ENCODE measurements at regions not wholly inside any gene's neighbourhood (a gene's known extent, or its start where the extent isn't known, plus 50 kb on each side); places are given as distances from the start of the nearest gene placed in this dataset.

GRCh38 chr1:216902669-216903381 lies 179.6 kb upstream of the ESRRG start (continued):
- TF ChIP-seq RREB1 (CRISPR knock-in tag; IDR thresholded peaks at IDR 0.05) (no peak), FOXK2 (conservative IDR thresholded peaks at IDR 0.05 in 1 of 2, IDR thresholded peaks at IDR 0.05 in 1 of 2; ENCODE audit: low read depth in 2 of 2) (no peak), PML (IDR thresholded peaks at IDR 0.05; ENCODE audit: low read length) (no peak), ELF2 (CRISPR knock-in tag; IDR thresholded peaks at IDR 0.05) (no peak)

GRCh38 chr1:216900116-216900620 lies 176.9 kb upstream of the ESRRG start:
- no peaks in the 10 kb centered on the region for H3K9me1 ChIP-seq (ENCODE audit: control insufficient read depth, insufficient read depth, low read length)
- FAIRE-seq: no peak
- H3K4me3 ChIP-seq: no peak overlapping the region
- no peak overlapping the region for H3K9ac ChIP-seq (ENCODE audit: insufficient read depth in 1 of 2, low read depth in 2 of 2, low read length in 2 of 2)
- H3K27ac ChIP-seq (ENCODE audit: extremely low read depth, low read depth, low read length): no peak overlapping the region
- intact Hi-C loops (cut with micrococcal nuclease) (no loop called here), in situ Hi-C loops (cut with MboI) (no loop called here)
- ATAC-seq: no peak
- H3K4me1 ChIP-seq (replicated peaks in 1 of 2; ENCODE audit: control insufficient read depth in 2 of 2, insufficient read depth in 2 of 2, low read length in 2 of 2): no peaks in the 10 kb centered on the region
- H3K4me2 ChIP-seq (ENCODE audit: insufficient read depth, low read length): no peak overlapping the region
- no peak for DNase-seq (ENCODE audit: extremely low read depth in 1 of 4, low spot score in 3 of 4)
- 3% methylated on average over 2 of the region's 2 CpGs for WGBS (ENCODE audit: insufficient coverage, low coverage, missing lambda C conversion rate)
- no peaks in the 10 kb centered on the region for H3K27me3 ChIP-seq (ENCODE audit: control insufficient read depth in 2 of 2, insufficient read depth in 2 of 2, low read length in 2 of 2)
- no peaks in the 10 kb centered on the region for H3K79me2 ChIP-seq (ENCODE audit: control insufficient read depth, insufficient read depth, low read length)
- no peaks in the 10 kb centered on the region for H3K36me3 ChIP-seq (ENCODE audit: control insufficient read depth, insufficient read depth, low read length)
- POLR2A ChIA-PET: no interaction called here
- BruUV-seq (replicated peaks): no TSS peak
- H4K20me1 ChIP-seq (replicated peaks; ENCODE audit: control insufficient read depth, insufficient read depth, low read length): no peaks in the 10 kb centered on the region
- CTCF ChIA-PET (ENCODE audit: low intra/inter-chr PET ratio): no interaction called here
- no peaks in the 10 kb centered on the region for H3K9me3 ChIP-seq (replicated peaks; ENCODE audit: control insufficient read depth, insufficient read depth, low read depth, low read length)
- no peak overlapping the region for H2AFZ ChIP-seq (ENCODE audit: low read depth, low read length)
- TF ChIP-seq TBL1XR1 (IDR thresholded peaks at IDR 0.05; ENCODE audit: low read length in 2 of 2) (no peak), ZNF134 (CRISPR knock-in tag; conservative IDR thresholded peaks at IDR 0.05) (no peak), BRF1 (IDR thresholded peaks at IDR 0.05; ENCODE audit: borderline replicate concordance, extremely low read depth, insufficient read length) (no peak), CBFA2T3 (IDR thresholded peaks at IDR 0.05) (no peak), CLOCK (CRISPR knock-in tag; IDR thresholded peaks at IDR 0.05; ENCODE audit: borderline replicate concordance) (no peak), CREB3 (tag; conservative IDR thresholded peaks at IDR 0.05; ENCODE audit: low read depth) (no peak), FUS (optimal IDR thresholded peaks at IDR 0.05; ENCODE audit: low read depth, low read length) (no peak), ZNF431 (CRISPR knock-in tag; IDR thresholded peaks at IDR 0.05) (no peak)
